HG03135 (cell line): ENCODE measurements at regions not wholly inside any gene's neighbourhood (a gene's known extent, or its start where the extent isn't known, plus 50 kb on each side); places are given as distances from the start of the nearest gene placed in this dataset.

ENCODE experiments used
- ATAC-seq: cut with Tn5 transposase; IDR thresholded peaks from one replicate; pipeline ENCODE4 v1.9.1; 2021; ENCODE audit warnings: mild to moderate bottlenecking, moderate library complexity; ENCODE audit not compliant: unreplicated experiment

DNA sequence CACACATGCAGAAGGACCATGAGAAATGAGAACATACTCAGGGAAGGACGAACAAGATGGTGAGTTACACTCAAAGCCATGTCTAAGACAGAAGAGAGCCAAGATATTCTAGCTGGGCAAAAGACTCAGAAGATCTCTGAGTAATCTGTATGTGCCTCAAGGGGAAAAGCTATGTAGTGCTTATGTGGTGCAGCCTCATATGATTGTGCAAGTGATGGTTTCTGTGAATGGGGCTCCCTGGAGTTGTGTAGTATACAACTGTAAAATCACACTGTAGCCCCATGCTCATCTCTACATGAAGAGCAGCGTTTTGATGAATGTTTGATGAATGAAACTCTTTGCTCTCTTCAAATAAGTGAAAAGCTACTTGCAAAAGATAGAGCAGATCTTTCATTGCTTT, 57.5 kb downstream of the OSR1 start:
- no peak for ATAC-seq

DNA sequence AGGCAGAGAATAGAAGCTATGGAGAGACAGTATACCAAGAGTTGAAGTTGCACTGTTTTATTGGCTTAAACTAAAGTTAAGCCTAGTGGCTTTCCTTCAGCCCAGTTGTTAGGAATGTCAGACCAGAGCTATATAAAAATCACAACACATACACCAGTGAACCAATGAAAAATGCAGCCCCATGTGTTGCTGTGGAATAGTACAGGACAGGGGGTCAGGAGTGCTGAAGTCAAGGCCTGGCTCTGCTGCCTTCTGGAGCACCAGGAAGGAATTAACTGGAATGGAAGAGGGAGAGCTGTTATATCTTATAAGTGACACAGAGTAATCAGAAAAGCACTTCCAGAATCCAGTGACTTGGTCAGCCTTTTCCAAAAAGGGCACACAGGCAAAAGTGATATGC, 58.9 kb downstream of the OSR1 start:
- ATAC-seq: no peak

DNA sequence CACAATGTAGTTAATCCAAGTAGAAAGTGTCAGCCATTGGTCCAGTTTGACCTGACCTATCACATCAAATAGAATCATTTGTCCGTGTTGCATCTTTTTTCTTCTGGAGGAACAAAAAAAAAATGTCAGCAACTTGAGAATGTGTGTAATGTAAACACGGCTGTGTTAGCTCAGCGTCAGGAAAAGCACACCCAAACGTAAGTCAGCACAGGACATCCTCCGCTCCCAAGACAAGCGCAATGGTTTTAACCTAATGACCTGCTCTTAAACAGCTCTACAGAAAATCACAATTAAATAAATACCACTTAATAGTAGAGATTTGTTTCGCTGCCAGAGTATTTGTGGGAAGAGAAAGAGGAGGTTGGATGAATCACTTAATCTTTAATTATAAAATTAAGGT, 59.4 kb downstream of the OSR1 start:
- no peak for ATAC-seq

DNA sequence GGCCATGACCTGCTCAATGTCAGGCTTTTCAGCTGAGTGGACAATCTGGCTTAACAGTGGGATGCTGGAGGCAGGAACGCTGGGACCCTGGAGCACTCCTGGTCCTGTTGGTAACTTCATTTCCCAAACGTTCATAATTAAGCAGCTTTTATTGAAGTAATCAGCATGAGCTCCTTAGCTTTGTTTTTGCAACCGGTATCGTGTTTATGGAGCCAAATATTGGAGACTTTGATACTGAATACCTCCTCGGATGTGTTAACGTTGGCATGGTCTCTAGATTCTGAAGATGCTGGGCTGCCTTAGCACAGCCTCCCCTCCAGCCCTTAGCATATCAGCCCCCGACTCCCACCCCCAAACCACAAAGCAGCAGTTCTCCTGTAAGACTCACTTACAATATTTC, 60.7 kb downstream of the OSR1 start:
- ATAC-seq: no peak

DNA sequence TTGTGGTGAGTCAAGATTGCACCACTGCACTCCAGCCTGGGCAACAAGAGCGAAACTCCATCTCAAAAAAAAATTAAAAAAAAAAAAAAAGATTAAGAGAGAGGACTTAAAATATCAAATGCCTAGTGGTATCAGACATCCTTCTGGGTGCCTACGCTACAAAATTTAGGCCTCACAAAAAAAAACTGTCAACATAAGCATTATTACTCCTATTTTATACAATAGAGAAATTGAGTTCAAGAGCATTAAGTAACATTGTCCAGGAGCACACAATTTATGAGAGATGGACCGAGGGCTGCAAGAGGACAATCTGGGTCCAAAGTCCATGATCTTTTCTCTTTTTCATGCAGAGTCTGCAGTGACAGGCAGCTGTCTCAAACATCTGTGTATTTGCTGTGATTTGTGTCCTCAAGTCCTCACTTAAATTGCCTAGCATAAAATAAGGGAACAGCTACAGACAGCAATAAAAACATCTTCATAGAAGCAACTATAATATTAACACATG, 62.4 kb downstream of the OSR1 start:
- no peak for ATAC-seq

DNA sequence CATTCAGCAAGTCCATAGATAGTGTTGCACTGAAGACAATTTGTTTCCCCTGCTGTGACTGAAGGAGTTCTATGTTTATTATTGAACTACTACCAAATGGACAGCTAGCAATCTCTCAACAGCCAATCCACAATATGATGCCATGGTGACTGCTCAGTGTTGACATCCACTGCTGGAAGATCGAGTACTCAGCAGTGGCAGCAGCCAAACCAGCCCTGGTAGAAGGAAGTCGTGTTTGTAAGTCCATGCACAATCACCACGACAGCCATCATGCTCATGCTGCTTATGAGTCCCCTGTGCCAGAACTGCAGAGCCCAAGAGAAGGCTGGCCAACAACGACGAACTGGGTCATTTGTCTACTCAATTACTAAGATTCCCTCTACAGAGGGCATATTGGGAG, 66.4 kb downstream of the OSR1 start:
- no peak for ATAC-seq

DNA sequence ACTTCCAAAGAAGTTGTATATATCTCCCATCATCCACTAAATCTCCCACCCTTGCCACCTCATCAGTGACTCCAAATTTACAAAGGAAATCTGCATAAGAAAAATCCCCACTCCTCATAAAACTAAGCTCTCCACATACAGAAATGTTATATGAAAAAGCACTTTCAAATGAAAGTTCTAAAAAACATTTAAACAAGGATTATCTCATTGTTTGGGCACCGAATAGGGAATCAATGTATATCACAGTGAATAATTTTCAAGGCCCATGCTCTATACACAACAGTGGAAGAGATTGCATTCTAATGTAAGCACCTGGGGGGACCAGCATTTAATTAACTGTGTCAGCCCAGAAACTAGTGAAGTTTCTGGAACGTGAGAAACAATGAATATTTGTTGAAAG, 70.1 kb downstream of the OSR1 start:
- no peak for ATAC-seq

DNA sequence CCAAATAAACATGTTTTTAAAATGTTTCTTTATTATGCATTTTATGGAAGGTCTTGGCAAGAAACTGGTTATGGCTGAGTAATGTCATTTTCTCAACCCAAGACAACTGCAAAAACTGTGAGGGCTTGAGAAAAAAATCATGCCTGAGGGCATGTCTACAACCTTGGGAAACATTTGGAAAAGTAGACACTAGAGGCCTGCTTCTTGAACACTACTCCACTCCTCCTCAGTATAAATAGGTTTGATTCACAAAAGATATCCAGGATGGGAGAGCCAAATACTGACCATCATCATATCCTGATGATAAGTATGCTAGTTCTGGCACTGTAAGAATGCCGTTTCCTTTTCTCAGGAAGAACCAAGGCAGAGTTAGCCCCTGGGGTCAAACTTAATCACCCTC, 71.1 kb downstream of the OSR1 start:
- ATAC-seq: no peak

DNA sequence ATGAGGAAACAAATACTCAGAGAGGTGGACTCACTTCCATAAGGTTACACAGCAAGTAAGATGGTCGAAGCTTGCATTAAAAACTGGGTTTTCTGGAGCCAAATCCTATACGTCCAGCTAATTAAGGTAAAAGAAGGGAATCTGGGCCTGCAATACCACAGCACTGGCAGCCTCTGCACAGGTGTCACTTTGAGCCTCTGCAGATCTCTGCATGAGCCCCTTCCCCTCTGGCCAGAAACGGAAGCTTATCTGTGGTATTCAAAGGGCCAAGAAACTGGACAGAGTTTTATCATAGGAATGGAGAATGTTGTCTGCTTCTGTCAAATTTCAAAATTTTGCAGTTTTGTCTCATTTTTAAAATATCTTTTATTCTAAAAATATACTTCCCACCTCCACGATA, 76.1 kb downstream of the OSR1 start:
- no peak for ATAC-seq

DNA sequence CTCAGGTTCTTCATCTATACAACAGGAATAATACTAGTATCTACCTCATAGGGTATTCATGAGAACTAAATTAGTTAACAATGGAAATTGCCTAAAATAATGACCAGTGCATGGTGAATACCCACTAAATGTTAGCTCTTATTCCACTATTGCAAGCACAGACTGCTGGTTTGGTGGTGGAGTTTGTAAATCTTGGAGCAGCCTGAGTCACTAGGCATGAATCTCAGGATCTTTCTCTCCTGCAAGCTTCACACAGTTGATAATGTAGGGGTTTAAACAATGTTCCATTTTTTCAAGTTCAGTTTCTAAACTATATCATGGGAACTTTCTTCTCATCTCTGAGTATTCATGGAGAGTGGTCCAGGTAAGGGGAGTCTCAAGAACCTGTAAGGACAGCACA, 84.0 kb downstream of the OSR1 start:
- ATAC-seq: no peak

DNA sequence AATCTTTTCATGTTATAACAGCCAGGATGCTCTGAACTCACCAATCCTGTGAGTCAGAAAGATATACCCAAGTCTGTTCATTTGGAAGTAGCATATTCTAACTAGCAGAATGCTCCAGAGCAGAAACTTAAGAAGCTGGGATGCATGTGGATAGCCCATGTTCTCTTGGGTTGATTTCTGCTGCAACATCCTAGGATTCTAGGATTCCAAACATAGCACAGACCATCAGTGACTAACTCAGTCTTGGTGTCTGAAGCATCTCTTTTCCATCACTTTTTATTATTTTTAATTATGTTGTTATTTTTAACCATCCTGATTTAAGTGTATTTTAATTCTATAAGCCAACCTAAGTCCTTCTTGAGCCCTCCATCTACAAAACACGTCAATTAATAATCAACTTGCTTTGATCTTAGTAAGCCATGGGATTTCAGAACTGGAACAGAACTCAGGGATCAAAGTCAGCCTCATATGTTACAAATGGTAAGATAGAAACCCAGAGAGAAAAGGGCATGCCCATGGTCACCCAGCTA, 85.4 kb downstream of the OSR1 start:
- ATAC-seq: no peak

DNA sequence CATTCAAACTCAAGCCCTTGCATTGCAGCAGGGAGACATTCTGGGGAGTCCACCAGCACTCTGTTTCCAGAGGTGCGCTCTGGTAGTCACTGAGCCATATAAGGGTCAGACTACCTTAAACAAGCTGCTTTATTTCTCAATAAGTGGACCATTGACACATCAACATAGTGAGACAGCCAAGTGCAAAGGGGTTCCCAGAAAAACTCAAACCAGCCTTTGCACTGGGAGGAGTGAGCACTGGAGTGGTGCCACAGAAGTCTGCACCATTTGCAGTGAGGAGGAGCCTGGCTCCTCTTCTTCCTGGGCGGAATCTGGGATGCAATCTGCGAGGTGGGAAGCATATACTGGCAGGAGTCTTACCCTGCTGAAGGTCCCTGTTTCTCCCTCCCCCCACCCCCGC, 86.4 kb downstream of the OSR1 start:
- ATAC-seq: no peak

DNA sequence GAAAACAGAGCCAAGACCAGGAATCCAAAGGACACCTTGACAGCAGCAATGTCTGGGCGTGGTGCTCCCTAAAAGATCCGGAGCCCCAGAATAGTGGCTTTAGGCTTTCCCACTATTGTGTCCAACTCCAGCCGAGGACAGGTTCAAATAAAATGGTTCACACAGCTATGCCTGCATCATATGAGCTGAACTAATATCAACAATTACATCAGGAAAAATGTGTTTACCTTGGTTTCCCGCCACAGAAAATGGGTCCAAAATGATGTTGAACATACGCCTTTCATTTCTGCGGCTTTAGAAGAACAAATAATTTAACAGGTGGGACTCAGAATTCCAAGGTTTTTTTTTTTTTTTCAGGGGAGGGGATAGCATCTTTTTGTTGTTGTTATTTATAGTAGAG, 93.6 kb downstream of the OSR1 start:
- no peak for ATAC-seq

DNA sequence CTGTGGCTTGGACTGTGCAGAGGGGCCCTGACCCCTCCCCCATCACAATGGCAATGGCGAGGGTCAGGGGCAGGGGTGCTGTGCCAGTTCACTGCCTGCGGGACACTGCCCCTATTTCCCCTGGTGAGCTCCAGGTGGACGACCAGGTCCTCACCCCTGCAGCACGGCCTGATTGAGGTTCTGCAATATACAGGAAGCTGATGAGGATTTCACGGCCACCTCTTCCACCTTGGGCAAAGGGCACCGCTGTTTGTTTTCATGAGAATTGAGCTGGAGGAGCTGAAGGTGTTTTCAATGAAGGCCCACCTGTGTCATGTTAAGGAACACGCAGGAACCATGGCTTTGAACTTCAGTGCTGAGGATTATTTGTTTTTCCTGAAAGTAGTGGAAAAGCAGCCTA, 96.3 kb downstream of the OSR1 start:
- no peak for ATAC-seq

DNA sequence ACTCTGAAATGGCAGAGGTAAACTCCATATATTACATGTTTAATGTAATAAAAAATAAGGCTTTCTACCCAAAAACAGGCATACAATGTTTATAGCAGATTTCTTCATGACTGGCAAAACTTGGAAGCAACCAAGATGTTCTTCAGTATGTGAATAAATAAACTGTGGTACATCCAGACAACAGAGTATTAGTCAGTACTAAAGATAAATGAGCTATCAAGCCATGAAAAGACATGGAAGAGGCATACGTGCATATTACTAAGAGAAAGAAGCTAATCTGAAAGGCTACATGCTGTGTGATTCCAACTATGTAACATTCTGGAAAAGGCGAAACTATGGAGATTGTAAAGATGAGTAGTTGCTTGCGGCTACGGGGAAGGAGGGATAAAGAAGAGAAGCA, 97.4 kb downstream of the OSR1 start:
- ATAC-seq: no peak

DNA sequence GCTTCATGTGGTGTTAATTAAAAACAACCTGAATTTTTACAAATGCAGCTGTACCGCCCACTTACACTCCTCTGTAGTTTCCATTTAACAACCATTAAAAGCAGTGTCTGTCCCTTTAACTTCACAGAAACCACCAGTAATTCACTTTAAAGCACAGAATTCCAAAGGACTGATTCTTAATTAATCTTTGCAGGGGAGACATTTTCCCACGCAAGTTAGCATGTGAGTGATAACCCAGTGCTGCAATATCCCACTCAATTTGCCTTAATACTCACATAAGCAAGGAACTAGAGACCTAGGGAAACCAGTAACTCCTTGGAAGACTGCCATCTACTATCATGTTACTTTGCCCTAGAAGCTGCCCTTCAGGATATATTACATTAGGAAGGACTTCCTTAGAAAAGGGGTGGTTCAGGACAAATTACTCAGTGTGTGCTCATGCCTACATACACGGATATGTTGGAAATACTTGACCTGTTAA, 102.3 kb downstream of the OSR1 start:
- ATAC-seq: no peak

DNA sequence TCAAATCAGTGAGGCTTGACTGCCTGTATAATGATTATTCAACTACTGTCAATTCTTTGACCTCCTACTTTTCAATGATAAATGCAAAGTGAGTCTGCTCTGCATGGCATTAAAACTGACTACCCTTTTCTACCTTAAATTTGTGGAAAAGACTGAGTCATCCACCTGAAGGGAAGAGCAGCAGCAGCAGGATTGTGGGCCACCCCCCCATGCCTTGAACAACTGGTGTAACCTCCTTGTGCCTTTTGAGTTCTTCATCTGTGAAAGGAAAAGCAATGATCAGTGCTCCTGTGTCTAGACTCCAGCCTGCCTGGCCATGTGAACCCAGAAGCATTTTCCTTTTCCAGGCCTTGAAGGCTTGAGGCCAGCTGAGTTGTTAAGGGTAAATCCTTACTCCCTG, 102.9 kb downstream of the OSR1 start:
- no peak for ATAC-seq

DNA sequence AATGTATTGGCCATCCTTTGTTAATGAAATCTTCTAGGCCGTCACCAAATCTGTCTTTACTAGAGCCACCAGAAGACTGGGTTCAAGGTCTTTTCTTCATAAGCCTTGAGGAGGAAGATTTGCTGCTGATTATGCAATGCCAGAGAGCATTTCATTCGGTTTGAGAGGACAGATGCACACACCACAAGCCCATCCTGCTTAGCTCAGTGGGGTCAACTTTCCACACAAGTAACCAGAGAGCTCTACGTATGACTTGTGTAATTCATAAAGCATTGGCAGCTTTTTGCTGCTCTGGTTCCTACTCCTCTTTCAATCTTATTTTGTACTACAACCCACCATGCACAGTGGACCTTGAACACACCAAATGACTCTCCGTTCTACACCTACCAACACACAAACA, 106.9 kb downstream of the OSR1 start:
- ATAC-seq: no peak

DNA sequence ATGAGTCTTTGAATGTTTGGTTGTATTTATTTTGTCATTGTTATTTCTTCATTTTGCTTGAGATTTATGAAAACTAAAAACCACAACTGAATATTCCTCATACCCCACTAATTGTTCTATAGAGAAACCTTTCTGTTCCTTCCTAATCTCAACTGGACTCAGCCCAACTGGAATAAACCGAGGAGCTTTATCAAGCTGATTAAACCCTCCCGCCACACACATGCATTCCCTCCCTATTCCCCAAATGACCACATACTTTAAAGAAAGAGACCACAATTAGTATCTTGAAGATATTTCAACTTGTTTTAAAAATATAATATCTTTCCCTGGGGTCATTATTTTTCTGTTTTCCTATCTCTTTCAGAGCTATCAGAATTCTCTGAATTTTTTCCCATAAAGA, 107.5 kb downstream of the OSR1 start:
- ATAC-seq: no peak

DNA sequence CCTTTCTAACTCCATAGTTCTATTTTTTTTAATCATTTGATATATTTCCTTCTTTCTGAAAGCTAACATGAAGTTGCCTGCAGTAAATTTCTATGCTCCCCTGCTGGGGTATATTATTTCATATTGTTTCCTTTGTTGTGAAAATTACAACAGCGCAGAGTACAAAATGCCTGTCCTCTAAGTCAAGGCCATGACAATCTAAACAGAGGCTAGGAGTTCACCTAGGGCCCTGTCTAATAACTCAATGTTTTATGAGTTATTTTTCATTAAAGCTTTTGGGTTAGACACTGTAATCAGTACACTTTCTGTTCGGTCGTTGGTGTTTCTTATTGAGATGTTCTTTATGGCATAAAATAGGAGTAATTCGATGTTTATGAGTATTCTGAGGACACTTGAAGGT, 111.2 kb downstream of the OSR1 start:
- no peak for ATAC-seq

DNA sequence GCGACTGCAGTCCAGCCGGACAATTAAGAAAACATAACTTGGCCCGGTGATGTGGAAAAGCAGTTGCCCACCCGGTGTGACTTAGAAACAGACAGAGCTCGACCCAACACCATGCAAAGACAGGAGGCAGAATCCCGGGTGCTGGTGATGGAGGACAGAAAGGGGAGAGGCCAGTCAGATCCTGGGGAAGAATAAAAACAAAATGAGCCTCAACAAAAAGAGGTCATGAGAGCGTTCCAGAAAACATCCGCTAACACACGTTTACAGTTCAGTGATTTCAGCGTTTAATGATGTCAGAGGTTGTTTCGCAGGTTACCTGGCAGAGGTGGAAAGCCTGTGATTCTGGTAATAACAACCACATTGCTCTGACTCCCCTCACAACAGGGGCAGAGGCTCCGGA, 111.9 kb downstream of the OSR1 start:
- ATAC-seq: no peak

DNA sequence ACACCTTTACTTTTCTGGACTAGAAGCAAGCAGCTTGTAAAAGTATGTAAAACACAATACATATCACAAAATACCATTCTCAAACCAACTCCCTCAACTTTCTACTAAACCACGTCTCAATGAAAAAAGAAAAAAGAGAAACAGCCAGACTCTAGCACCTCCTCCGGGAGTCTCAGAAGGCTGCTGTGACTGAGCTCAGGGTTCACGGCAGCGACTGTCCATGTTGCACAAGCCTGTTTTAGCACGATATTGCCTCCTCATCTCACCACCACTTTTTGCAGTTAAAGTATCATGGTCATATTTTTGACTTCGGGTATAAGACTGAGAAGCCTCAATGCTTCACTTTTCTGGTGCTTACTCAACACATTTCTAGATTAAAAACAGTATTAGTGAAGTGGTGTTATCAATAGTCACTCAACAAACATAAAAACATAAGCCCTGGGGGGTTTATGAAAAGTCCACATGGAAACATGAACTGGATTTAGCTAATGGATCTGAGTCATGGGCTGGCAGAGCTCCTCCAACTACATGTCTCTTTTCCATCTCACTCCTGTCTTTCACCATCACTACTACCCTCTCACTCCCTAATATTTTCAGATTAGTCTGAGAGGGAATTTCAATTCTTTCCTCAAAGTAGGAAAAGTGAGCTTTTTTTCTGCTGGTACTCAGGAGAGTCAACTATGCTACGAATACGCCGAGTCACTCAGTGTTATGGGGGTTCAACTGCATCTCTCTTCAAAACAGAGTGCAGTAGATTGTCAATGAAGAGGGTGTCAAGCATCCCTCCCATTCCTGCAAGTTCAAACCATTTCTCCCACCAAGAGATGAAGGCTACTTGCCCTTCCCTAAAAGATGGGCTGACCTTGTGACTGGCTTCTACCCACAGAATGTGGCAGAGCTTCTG, 113.7 kb downstream of the OSR1 start:
- ATAC-seq: no peak
